ENCODE measurements at regions not wholly inside any gene's neighbourhood (a gene's known extent, or its start where the extent isn't known, plus 50 kb on each side); places are given as distances from the start of the nearest gene placed in this dataset.

DNA sequence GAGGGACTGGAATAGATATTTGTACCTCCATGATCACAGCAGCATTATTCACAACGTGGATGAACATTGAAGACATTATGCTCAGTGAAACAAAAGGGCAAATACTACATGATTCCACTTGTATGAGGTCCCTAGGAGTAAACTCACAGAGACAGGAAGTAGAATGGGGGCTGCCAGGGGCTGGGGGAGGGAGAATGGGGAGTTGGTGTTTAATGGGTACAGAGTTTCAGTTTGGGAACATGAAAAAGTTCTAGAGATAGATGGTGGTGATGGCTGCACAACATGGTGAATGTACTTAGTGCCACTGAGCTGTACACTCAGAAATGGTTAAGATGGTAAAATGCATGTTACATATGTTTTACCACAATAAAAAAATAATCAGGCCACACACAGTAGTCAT, 164.3 kb upstream of the RREB1 start:
- no peak for TF ChIP-seq POLR2A (IDR thresholded peaks at IDR 0.05)
- TF ChIP-seq, protein P1, sequence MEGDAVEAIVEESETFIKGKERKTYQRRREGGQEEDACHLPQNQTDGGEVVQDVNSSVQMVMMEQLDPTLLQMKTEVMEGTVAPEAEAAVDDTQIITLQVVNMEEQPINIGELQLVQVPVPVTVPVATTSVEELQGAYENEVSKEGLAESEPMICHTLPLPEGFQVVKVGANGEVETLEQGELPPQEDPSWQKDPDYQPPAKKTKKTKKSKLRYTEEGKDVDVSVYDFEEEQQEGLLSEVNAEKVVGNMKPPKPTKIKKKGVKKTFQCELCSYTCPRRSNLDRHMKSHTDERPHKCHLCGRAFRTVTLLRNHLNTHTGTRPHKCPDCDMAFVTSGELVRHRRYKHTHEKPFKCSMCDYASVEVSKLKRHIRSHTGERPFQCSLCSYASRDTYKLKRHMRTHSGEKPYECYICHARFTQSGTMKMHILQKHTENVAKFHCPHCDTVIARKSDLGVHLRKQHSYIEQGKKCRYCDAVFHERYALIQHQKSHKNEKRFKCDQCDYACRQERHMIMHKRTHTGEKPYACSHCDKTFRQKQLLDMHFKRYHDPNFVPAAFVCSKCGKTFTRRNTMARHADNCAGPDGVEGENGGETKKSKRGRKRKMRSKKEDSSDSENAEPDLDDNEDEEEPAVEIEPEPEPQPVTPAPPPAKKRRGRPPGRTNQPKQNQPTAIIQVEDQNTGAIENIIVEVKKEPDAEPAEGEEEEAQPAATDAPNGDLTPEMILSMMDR (IDR thresholded peaks at IDR 0.05) = no peak
- 42 to 67% (median 50%) methylated on average over 1 of the region's 1 CpG for WGBS, 4 donors
- DNase-seq = no peak
- Histone ChIP-seq H3K9me3 (no peaks in the 10 kb centered on the region), H3K27me3 (no peaks in the 10 kb centered on the region), H3K4me1 (peaks cover 0 to 10% (median 3%) of the 10 kb centered on the region in 12 donors), H3K4me3 (no peak overlapping the region), H3K36me3 (no peaks in the 10 kb centered on the region), H3K27ac (peak overlapping the region in 1 of 12 donors; percentile 60)
- intact Hi-C loops (cut with DNase I) = no loop called here
- ATAC-seq = no peak

DNA sequence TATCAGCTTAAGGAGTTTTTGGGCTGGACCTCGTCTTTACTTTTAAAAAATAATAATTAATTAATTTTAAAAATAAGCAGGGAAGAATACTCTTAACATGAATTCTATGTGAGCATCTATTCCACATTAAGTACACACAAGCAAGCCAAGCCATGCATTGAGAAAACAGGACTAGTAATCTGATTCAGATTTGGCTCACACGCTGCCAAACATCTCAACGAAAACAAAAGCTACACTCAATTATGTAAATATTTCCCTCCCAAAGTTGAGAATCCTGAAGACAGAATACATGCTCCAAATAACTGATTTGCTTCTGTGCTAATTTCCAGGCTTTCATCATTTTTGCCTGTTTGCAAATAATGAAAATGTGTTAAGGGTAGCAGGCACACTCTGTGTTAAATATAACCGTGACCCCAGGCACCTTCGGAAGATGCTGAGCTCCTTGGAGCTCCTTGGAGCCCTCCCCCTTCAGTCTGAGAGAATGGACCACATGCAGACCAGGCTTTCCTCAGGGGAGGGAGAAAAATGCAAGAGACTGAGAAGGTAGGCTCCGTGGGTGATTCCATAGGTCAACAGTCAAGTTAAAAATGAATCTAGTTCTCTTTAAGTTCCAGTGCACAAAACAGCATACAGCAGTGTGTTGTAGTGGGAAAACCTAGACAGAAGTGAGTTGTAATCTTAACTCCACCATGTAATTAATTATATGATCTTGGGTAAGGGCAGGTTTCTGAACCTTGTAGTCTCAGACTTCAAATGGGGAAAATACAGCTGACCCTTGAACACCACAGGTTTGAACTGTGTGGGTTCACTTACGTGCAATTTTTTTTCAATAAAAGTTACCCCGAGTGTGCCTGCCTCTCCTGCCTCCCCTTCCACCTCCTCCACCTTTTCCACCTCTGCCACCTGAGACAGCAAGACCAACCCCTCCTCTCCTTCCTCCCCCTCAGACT, 161.3 kb upstream of the RREB1 start:
- TF ChIP-seq, protein P1 (IDR thresholded peaks at IDR 0.05) = no peak
- TF ChIP-seq POLR2A (IDR thresholded peaks at IDR 0.05) = no peak
- Histone ChIP-seq H3K27me3 (no peaks in the 10 kb centered on the region), H3K9me3 (peaks cover 0 to 14% (median 4%) of the 10 kb centered on the region in 12 donors), H3K27ac (no peak overlapping the region), H3K36me3 (no peaks in the 10 kb centered on the region), H3K4me3 (no peak overlapping the region), H3K4me1 (peaks cover 0 to 10% (median 3%) of the 10 kb centered on the region in 12 donors)
- 68 to 75% (median 72%) methylated on average over 8 of the region's 8 CpGs for WGBS, 4 donors
- ATAC-seq (no peak), DNase-seq (no peak)
- intact Hi-C loops (cut with DNase I) = no loop called here

DNA sequence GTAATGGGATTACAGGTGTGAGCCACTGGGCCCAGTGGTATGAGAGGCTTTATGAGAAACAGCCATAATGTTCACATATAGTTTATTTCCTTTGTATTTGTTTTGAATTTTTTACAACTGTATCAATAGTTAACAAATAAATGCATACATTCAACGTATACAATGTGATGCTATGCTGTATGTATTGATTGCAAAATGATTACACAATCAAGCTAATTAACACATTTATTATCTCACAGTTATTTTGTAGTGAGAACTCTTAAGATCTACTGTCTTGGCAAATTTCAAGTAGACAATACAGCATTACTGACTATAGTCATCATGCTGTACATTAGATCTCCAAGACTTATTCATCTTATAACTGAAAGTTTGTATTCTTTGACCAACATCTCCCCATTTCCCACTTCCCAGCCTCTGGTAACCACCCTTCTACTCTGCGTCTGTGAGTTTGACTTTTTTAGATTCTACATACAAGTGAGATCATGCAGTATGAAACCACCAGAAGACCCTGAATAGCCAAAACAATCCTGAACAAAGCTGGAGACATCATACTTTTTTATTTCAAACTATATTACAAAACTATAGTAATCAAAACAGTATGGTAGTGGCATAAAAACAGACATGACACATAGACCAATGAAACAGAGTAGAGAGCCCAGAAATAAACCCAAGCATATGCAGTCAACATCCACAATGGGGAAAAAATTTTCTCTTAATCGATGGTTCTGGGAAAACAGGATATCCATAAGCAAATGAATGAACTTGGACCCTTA, 157.2 kb upstream of the RREB1 start:
- 76 to 96% (median 78%) methylated on average over 3 of the region's 3 CpGs for WGBS, 4 donors
- no peak for DNase-seq
- H3K9me3 ChIP-seq = peaks cover 0 to 16% (median 4%) of the 10 kb centered on the region in 12 donors
- no peak overlapping the region for H3K4me3 ChIP-seq
- intact Hi-C loops (cut with DNase I) = no loop called here
- ATAC-seq = no peak
- no peaks in the 10 kb centered on the region for H3K36me3 ChIP-seq
- no peaks in the 10 kb centered on the region for H3K4me1 ChIP-seq
- H3K27me3 ChIP-seq = no peaks in the 10 kb centered on the region
- TF ChIP-seq POLR2A (IDR thresholded peaks at IDR 0.05) = no peak
- TF ChIP-seq, protein P1 (IDR thresholded peaks at IDR 0.05) = no peak
- no peak overlapping the region for H3K27ac ChIP-seq

DNA sequence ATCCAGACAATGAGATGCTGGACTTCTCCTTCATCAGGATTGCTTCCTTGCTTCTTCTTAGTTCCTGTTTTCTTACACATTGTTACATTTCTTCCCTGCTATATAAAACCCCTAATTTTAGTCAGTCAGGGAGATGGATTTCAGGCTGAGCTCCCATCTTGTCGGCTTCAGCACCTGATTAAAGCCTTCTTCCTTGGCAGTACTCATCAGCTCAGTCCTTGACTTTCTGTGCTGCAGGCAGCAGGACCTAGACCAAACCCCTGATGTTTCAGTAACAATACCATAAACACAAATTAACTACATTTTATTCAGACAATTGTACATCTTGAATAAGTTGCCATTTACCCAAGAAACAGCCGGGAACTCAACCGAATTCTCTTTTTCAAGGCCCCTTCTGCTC, 156.4 kb upstream of the RREB1 start:
- no peaks in the 10 kb centered on the region for H3K4me1 ChIP-seq
- H3K27ac ChIP-seq = no peak overlapping the region
- H3K4me3 ChIP-seq = no peak overlapping the region
- 95 to 99% (median 97%) methylated on average over 3 of the region's 3 CpGs for WGBS, 4 donors
- no peaks in the 10 kb centered on the region for H3K27me3 ChIP-seq
- peaks cover 0 to 16% (median 4%) of the 10 kb centered on the region in 12 donors for H3K9me3 ChIP-seq
- ATAC-seq = no peak
- TF ChIP-seq POLR2A (IDR thresholded peaks at IDR 0.05) = no peak
- TF ChIP-seq, protein P1 (IDR thresholded peaks at IDR 0.05) = no peak
- H3K36me3 ChIP-seq = no peaks in the 10 kb centered on the region
- no peak for DNase-seq
- intact Hi-C loops (cut with DNase I) = no loop called here

All from heart left ventricle (tissue), 16 donors.